Tibial nerve (tissue), 4 donors: ENCODE measurements at regions not wholly inside any gene's neighbourhood (a gene's known extent, or its start where the extent isn't known, plus 50 kb on each side); places are given as distances from the start of the nearest gene placed in this dataset.

Source experiments
- EP300 ChIP-seq, 2 donors: sonication (generic); formaldehyde crosslinking; IDR thresholded peaks; one replicate each; pipeline ENCODE4 v1.6.1; 2017; ENCODE audit warnings: antibody characterized with exemption in 2 of 2, mild to moderate bottlenecking in 1 of 2
- POLR2A ChIP-seq, 2 donors: fragments of 450-650 bp; IDR thresholded peaks; one replicate each; pipeline ENCODE4 v1.6.1; 2017; ENCODE audit warnings: antibody characterized with exemption in 2 of 2, mild to moderate bottlenecking in 2 of 2, moderate library complexity in 2 of 2
- TF ChIP-seq, protein P1 (sequence below), 5 experiments: fragments of 200-600 bp in 3 of 5; fragments of 450-650 bp in 2 of 5; sonication (generic) in 3 of 5; IDR thresholded peaks; one replicate each; pipeline ENCODE4 v1.5.1; 2016 to 2019; ENCODE audit warnings: antibody characterized with exemption in 5 of 5, mild to moderate bottlenecking in 3 of 5, moderate library complexity in 2 of 5

DNA sequence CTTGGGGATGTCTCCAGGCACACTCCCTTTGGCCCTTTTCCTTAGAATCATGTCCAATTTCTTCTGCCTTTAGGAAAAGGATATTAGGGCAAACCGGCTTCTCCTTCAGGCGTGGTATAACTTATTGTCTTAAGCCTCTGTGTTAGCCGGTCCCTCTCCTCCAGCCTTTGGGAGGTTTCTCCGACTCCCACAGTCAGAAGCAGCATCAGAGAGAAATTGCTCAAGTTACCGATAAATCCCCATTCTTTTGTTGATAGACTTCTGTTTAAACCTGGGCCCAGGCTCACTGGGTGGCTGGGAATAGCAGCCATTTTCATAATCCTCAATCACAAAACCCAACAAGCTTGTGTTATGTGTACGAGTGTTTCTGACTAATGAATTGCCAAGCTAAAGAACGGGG lies 85.4 kb upstream of the KAZN start:
- TF ChIP-seq, protein P1, sequence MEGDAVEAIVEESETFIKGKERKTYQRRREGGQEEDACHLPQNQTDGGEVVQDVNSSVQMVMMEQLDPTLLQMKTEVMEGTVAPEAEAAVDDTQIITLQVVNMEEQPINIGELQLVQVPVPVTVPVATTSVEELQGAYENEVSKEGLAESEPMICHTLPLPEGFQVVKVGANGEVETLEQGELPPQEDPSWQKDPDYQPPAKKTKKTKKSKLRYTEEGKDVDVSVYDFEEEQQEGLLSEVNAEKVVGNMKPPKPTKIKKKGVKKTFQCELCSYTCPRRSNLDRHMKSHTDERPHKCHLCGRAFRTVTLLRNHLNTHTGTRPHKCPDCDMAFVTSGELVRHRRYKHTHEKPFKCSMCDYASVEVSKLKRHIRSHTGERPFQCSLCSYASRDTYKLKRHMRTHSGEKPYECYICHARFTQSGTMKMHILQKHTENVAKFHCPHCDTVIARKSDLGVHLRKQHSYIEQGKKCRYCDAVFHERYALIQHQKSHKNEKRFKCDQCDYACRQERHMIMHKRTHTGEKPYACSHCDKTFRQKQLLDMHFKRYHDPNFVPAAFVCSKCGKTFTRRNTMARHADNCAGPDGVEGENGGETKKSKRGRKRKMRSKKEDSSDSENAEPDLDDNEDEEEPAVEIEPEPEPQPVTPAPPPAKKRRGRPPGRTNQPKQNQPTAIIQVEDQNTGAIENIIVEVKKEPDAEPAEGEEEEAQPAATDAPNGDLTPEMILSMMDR (IDR thresholded peaks at IDR 0.05): no peak
- no peak for TF ChIP-seq POLR2A (IDR thresholded peaks at IDR 0.05)
- TF ChIP-seq EP300 (IDR thresholded peaks at IDR 0.05): no peak
